WTC11 (cell line): ENCODE measurements at regions not wholly inside any gene's neighbourhood (a gene's known extent, or its start where the extent isn't known, plus 50 kb on each side); places are given as distances from the start of the nearest gene placed in this dataset.

ENCODE experiments used
- ATF1 ChIP-seq: sonication (generic); formaldehyde crosslinking; IDR thresholded peaks from 2 replicates; pipeline ENCODE4 v1.8.1; 2023; ENCODE audit warnings: mild to moderate bottlenecking, moderate library complexity, missing genetic modification reagents
- CTCF ChIP-seq: fragments of 200-600 bp; IDR thresholded peaks from 2 replicates; pipeline ENCODE4 v1.8.0; 2022; ENCODE audit warnings: antibody characterized with exemption
- MAX ChIP-seq: sonication (generic); formaldehyde crosslinking; IDR thresholded peaks from 2 replicates; pipeline ENCODE4 v1.8.0; 2022; ENCODE audit warnings: mild to moderate bottlenecking, missing genetic modification reagents
- PRDM15 ChIP-seq: sonication (generic); formaldehyde crosslinking; IDR thresholded peaks from 2 replicates; pipeline ENCODE4 v1.8.0; 2022; ENCODE audit warnings: missing genetic modification reagents
- TF ChIP-seq, protein P1 (sequence below): sonication (generic); formaldehyde crosslinking; IDR thresholded peaks from 2 replicates; pipeline ENCODE4 v1.8.1; 2022; ENCODE audit warnings: mild to moderate bottlenecking, missing genetic modification reagents, moderate library complexity, borderline replicate concordance
- TF ChIP-seq, protein P2 (sequence below): sonication (generic); formaldehyde crosslinking; conservative IDR thresholded peaks from 2 replicates; pipeline ENCODE4 v1.8.1; 2022; ENCODE audit warnings: mild to moderate bottlenecking, missing genetic modification reagents

- no peak for TF ChIP-seq MAX (CRISPR knock-in tag)
- TF ChIP-seq, protein P1, sequence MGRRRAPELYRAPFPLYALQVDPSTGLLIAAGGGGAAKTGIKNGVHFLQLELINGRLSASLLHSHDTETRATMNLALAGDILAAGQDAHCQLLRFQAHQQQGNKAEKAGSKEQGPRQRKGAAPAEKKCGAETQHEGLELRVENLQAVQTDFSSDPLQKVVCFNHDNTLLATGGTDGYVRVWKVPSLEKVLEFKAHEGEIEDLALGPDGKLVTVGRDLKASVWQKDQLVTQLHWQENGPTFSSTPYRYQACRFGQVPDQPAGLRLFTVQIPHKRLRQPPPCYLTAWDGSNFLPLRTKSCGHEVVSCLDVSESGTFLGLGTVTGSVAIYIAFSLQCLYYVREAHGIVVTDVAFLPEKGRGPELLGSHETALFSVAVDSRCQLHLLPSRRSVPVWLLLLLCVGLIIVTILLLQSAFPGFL = no peak
- no peak for TF ChIP-seq CTCF
- TF ChIP-seq, protein P2, sequence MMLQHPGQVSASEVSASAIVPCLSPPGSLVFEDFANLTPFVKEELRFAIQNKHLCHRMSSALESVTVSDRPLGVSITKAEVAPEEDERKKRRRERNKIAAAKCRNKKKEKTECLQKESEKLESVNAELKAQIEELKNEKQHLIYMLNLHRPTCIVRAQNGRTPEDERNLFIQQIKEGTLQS (CRISPR knock-in tag) = no peak
- TF ChIP-seq PRDM15 (CRISPR knock-in tag) = no peak
- TF ChIP-seq ATF1 (CRISPR knock-in tag) = no peak
Measured at GRCh38 chr16:6602405-6602804, 730.2 kb upstream of the RBFOX1 start.
